Peyer's patch (tissue), 4 donors: ENCODE measurements at regions not wholly inside any gene's neighbourhood (a gene's known extent, or its start where the extent isn't known, plus 50 kb on each side); places are given as distances from the start of the nearest gene placed in this dataset.

Experiments used
- DNase-seq, 3 donors: peaks; one replicate each; pipeline ENCODE4 v3.0.0-alpha.2; 2017 to 2019
- H3K27ac ChIP-seq, 4 donors: fragments of 200-600 bp; sonication (generic); one replicate each; pipeline ENCODE4 v1.5.1; 2016 to 2019
- H3K27me3 ChIP-seq, 2 donors: fragments of 200-600 bp; sonication (generic); one replicate each; pipeline ENCODE4 v1.5.1; 2019
- H3K36me3 ChIP-seq, 3 donors: fragments of 200-600 bp; sonication (generic); one replicate each; pipeline ENCODE4 v1.5.1; 2016 to 2019
- H3K4me1 ChIP-seq, 4 donors: fragments of 200-600 bp; sonication (generic); one replicate each; pipeline ENCODE4 v1.5.1; 2016 to 2019
- H3K4me3 ChIP-seq, 4 donors: fragments of 200-600 bp; sonication (generic); 1 replicate in 3 of 4; 2 replicates in 1 of 4; pipeline ENCODE4 v1.5.1; 2016 to 2019; ENCODE audit warnings: mild to moderate bottlenecking in 1 of 4
- H3K9me3 ChIP-seq, 4 donors: fragments of 200-600 bp; sonication (generic); one replicate each; pipeline ENCODE4 v1.5.1; 2016 to 2019; ENCODE audit warnings: mild to moderate bottlenecking in 1 of 4
- POLR2A ChIP-seq, 2 donors: fragments of 450-650 bp; IDR thresholded peaks; one replicate each; pipeline ENCODE4 v1.5.1; 2017; ENCODE audit warnings: antibody characterized with exemption in 2 of 2, mild to moderate bottlenecking in 2 of 2, moderate library complexity in 2 of 2
- TF ChIP-seq, protein P1 (sequence below), 6 experiments: fragments of 450-650 bp in 4 of 6; fragments of 200-600 bp in 2 of 6; sonication (generic) in 1 of 6; IDR thresholded peaks; one replicate each; pipeline ENCODE4 v1.5.1; 2017 to 2019; ENCODE audit warnings: antibody characterized with exemption in 6 of 6, mild to moderate bottlenecking in 3 of 6, moderate library complexity in 1 of 6

DNA sequence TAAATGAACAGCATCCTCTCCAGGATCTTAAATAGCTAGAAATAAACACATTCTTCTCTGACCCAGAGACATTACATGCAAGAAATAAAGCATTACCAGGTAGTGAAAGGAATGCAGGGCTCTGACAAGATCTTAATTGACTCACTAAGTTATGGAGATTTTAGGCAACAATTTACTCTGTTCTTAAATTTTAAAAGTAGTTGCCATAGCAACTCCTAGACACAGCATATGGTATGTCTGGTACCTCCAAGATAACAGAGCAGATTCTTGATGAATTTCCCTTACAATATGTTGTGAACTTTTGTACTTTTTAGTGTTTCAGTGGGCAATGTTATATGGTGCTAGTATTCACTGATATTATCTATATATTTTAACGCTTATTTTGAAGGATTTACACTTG, 76.7 kb upstream of the G2E3 start:
- H3K4me3 ChIP-seq: no peak overlapping the region
- no peak for DNase-seq
- TF ChIP-seq, protein P1, sequence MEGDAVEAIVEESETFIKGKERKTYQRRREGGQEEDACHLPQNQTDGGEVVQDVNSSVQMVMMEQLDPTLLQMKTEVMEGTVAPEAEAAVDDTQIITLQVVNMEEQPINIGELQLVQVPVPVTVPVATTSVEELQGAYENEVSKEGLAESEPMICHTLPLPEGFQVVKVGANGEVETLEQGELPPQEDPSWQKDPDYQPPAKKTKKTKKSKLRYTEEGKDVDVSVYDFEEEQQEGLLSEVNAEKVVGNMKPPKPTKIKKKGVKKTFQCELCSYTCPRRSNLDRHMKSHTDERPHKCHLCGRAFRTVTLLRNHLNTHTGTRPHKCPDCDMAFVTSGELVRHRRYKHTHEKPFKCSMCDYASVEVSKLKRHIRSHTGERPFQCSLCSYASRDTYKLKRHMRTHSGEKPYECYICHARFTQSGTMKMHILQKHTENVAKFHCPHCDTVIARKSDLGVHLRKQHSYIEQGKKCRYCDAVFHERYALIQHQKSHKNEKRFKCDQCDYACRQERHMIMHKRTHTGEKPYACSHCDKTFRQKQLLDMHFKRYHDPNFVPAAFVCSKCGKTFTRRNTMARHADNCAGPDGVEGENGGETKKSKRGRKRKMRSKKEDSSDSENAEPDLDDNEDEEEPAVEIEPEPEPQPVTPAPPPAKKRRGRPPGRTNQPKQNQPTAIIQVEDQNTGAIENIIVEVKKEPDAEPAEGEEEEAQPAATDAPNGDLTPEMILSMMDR (IDR thresholded peaks at IDR 0.05): no peak
- no peak for TF ChIP-seq POLR2A (IDR thresholded peaks at IDR 0.05)

GRCh38 chr14:30484201-30484600, 74.8 kb upstream of the G2E3 start:
- TF ChIP-seq, protein P1 (IDR thresholded peaks at IDR 0.05): no peak
- DNase-seq: no peak
- Histone ChIP-seq H3K27me3 (no peaks in the 10 kb centered on the region), H3K36me3 (no peaks in the 10 kb centered on the region), H3K4me3 (no peak overlapping the region), H3K9me3 (no peaks in the 10 kb centered on the region), H3K4me1 (no peaks in the 10 kb centered on the region), H3K27ac (no peak overlapping the region)

More for the DNA sequence above, 76.7 kb upstream of the G2E3 start:
- Histone ChIP-seq H3K9me3 (no peaks in the 10 kb centered on the region), H3K4me1 (no peaks in the 10 kb centered on the region), H3K36me3 (no peaks in the 10 kb centered on the region), H3K27ac (no peak overlapping the region), H3K27me3 (no peaks in the 10 kb centered on the region)

DNA sequence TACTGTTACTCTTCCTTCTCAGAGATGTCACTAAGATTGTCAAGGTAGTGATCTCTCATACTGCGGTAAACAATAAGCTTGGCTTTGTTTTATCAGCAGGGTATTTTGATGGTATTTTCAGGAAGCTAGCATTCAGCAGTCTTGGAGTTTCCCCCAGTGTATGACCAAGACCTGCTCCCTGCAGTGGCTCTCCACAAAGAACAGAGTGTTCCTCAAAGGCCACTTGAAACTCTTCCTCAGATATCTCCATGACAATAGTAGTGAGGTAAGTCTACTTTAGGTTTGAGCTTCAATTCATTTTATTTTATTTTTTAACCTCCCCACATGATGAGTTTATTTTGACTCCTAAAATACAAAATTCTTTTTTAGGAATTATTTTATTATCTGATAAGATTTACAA, 74.0 kb upstream of the G2E3 start:
- H3K36me3 ChIP-seq: no peaks in the 10 kb centered on the region
- H3K27me3 ChIP-seq: no peaks in the 10 kb centered on the region
- no peaks in the 10 kb centered on the region for H3K4me1 ChIP-seq
- TF ChIP-seq, protein P1 (IDR thresholded peaks at IDR 0.05): no peak
- no peak for TF ChIP-seq POLR2A (IDR thresholded peaks at IDR 0.05)
- no peak for DNase-seq
- H3K4me3 ChIP-seq: no peak overlapping the region
- no peaks in the 10 kb centered on the region for H3K9me3 ChIP-seq
- H3K27ac ChIP-seq: no peak overlapping the region

- TF ChIP-seq, protein P1 (IDR thresholded peaks at IDR 0.05): no peak
- TF ChIP-seq POLR2A (IDR thresholded peaks at IDR 0.05): no peak
- H3K27me3 ChIP-seq: no peaks in the 10 kb centered on the region
- no peak for DNase-seq
- H3K4me3 ChIP-seq: no peak overlapping the region
- no peaks in the 10 kb centered on the region for H3K9me3 ChIP-seq
- H3K36me3 ChIP-seq: no peaks in the 10 kb centered on the region
- no peaks in the 10 kb centered on the region for H3K4me1 ChIP-seq
- no peak overlapping the region for H3K27ac ChIP-seq
Observed at GRCh38 chr14:30496852-30497251, 62.1 kb upstream of the G2E3 start.

- Histone ChIP-seq H3K4me1 (no peaks in the 10 kb centered on the region), H3K27ac (no peak overlapping the region), H3K4me3 (no peak overlapping the region), H3K27me3 (no peaks in the 10 kb centered on the region), H3K9me3 (no peaks in the 10 kb centered on the region), H3K36me3 (no peaks in the 10 kb centered on the region)
- no peak for DNase-seq
- TF ChIP-seq, protein P1 (IDR thresholded peaks at IDR 0.05): no peak
- no peak for TF ChIP-seq POLR2A (IDR thresholded peaks at IDR 0.05)
Observed at GRCh38 chr14:30499358-30499757, 59.6 kb upstream of the G2E3 start.

DNA sequence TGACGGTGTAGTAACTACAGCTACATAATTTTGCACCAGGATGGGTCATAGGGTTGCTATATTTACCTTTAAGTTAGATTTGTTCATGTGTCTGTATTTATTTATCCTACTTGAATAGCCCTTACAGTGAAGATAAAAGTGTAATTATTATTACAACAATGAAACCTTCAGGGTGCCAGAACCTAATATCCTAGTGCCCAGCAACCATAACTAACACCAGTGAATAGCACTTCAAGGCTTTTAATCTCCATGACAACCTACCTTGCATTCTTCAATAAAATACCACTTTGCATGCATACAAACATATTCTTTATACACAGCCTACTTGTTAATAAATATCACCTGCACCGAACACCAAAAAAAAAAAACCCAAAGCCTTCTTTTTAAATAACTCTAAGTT, 58.7 kb upstream of the G2E3 start:
- TF ChIP-seq, protein P1 (IDR thresholded peaks at IDR 0.05): no peak
- TF ChIP-seq POLR2A (IDR thresholded peaks at IDR 0.05): no peak
- no peak overlapping the region for H3K27ac ChIP-seq
- H3K9me3 ChIP-seq: no peaks in the 10 kb centered on the region
- no peak for DNase-seq
- no peaks in the 10 kb centered on the region for H3K36me3 ChIP-seq
- no peaks in the 10 kb centered on the region for H3K4me1 ChIP-seq
- no peak overlapping the region for H3K4me3 ChIP-seq
- H3K27me3 ChIP-seq: no peaks in the 10 kb centered on the region
